NCI-H146 treated with DMSO at 0.1 percent for 48 hours (cell line): ENCODE measurements at regions not wholly inside any gene's neighbourhood (a gene's known extent, or its start where the extent isn't known, plus 50 kb on each side); places are given as distances from the start of the nearest gene placed in this dataset.
"Not testable (repeated sequence)": the region's sequence is repeated elsewhere in the genome, so short reads cannot be mapped to it uniquely, and the experiment has no call there.

ENCODE experiments used
- DNase-seq: peaks from one replicate; lab custom pipeline; 2025; ENCODE audit not compliant: unreplicated experiment; lab: John Stamatoyannopoulos, UW

- no peak for DNase-seq
Observed at GRCh38 chr16:8075271-8075670, 515.0 kb downstream of the TMEM114 start.

GRCh38 chr16:8070506-8070905, 519.8 kb downstream of the TMEM114 start:
- no peak for DNase-seq

DNA sequence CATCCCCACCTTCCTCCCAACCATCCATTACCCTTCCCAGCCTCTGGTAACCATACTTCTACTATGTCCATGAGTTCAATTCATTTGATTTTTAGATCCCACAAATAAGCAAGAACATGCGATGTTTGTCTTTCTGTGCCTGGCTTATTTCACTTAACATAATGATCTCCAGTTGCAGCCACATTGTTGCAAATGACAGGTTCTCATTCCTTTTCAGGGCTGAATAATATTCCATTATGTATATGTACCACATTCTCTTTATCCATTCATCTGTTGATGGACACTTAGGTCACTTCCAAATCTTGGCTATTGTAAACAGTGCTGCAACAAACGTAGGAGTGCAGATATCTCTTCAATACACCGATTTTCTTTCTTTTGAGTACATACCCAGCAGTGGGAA, 522.1 kb downstream of the TMEM114 start:
- not testable (repeated sequence) for DNase-seq

- DNase-seq: no peak
Observed at GRCh38 chr16:8063159-8063558, 527.2 kb downstream of the TMEM114 start.

- no peak for DNase-seq
Observed at GRCh38 chr16:8062677-8063076, 527.6 kb downstream of the TMEM114 start.

GRCh38 chr16:8055761-8056160, 534.5 kb downstream of the TMEM114 start:
- no peak for DNase-seq

DNA sequence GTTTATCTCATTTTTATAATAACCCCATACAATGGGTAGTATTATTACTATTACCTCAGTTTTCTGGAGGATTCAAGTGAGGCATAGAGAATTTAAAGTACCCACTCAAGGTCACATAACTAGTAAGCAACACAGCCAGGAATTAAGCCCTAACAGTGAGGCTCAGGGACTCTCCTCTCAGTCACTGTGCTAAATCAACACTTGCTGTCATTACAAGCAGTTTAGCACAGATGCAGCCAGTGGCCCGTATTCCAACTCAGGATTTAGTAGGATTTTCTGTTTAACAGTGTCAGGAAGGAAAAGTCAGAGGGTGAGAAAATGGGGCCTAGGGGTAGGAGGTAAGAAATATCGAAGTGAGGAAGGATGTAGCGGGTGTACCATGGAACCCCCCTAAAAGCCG, 536.9 kb downstream of the TMEM114 start:
- DNase-seq: no peak

DNA sequence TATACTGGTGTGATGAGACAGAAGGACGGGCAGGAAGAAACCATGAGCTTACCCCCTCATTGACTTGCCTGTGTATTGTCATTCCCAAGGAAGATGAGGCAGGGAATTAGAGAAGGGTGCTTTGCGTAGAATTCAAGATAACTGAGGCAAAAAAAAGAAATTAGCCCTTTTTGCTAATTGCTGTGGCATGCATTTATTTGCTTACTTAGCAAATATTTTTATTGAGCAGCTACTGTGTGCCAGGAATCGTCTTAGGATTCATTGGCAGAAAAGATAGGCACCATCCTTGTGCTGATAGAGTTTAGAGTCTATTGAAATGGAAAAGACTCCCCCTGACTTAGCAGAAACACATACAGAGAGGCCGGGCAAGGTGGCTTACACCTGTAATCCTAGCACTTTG, 541.9 kb downstream of the TMEM114 start:
- DNase-seq: no peak

DNA sequence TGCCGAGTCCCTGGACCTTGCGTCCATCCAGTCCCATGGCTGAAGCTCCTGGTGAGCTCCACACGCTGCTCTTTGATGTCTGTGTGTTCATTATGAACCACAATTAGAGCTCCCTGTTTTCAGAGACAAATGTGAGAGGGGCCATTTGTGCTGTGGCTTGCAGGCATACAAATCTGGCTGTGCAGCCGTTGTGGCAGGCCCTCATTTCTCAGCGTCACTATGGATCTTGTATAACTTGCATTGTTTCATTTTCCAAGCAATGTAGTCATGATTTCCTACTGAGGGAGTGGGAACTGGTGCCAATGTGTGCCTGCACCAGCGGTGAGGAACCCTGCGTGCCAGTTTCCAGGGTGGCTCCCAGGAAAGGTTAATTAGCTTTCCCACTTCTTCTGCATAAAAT, 542.6 kb downstream of the TMEM114 start:
- DNase-seq: no peak

GRCh38 chr16:8044796-8045195, 545.5 kb downstream of the TMEM114 start:
- no peak for DNase-seq

DNA sequence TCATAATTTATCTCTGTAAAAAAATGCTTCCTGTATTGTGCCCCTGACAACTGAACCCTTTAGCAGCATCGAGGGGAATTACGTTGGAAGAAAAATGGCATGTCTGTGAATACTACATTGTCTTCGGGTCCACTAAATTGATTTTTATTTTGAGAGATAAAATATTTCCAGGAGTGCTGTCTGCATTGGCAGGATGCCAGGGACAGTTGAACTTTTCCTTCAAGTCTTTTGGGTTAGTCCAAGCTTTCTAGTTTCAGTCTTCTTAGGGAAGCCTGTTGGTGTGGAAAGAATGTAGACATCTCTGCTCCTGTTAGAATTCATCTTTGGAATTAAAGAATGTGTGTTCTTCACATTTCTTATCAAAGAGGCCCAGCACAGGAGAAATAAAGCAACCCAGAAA, 557.9 kb downstream of the TMEM114 start:
- DNase-seq: no peak

DNA sequence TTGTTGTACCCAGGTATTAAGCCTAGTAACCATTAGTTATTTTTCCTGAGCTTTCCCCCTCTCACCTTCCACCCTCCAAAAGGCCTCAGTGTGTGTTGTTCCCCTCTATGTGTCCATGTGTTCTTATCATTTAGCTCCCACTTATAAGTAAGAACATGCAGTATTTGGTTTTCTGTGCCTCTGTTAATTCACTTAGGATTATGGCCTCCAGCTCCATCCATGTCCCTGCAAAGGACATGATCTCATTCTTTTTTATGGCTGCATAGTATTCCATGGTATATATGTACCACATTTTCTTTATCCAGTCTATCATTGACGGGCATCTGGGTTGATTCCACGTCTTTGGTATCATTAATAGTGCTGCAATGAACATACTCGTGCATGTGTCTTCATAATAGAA, 560.3 kb downstream of the TMEM114 start:
- not testable (repeated sequence) for DNase-seq

GRCh38 chr16:8026450-8026849, 563.9 kb downstream of the TMEM114 start:
- no peak for DNase-seq

DNA sequence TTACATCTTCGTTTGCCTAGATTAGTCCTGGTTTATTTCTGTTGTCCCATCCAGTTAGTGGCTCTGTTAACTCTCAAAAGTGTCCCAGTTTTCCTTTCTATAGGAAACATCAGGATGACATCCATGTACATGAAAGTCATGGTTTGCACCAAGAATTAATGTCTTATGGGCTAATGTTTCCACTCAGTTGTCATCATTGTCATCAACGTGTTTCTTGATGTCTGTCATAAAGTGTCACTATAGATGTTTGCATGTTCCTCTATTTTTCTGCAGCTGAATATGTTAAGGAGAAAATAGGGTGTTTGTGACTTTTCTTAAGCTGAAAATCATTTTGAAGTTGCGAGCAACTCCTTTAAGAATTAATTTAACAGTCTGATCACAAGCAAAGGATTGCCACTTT, 567.0 kb downstream of the TMEM114 start:
- DNase-seq: no peak

DNA sequence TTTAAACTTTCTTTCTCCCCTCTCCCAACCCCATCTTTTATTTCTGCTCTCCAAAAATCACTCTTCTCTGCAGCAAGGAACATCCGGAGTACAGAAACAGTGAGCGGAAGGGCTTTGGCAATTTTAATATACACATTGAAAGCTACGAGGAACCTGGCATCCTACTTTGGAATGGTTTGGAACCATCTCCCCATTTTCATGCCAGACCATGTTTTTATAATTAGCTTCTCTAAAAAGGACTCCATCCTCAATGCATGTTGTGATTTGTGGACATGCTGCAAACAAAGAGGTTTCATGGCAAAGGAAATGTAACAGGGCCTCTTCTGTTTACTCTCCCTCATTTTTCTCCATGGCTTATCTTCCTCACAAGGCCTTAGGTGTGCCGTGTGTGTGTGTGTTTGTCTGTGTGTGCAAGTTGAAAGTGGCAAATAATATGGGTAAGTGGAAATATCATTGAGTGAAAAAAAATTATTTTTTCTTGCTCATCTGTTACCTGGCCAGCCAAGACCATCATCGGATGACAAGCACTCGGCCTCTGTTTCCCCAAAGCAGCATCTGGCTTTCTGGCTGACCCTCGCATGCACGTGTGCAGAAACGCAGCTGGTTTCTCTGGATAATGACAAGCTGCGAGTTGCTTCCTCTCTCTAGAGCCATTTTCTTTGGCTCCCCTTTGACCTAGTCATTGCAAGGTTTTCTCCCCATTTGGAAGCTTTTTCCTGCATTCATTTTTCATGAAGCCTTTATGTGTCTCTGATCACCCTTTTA, 585.0 kb downstream of the TMEM114 start:
- DNase-seq: no peak

- no peak for DNase-seq
Observed at GRCh38 chr16:7998789-7999453, 591.4 kb downstream of the TMEM114 start.

DNA sequence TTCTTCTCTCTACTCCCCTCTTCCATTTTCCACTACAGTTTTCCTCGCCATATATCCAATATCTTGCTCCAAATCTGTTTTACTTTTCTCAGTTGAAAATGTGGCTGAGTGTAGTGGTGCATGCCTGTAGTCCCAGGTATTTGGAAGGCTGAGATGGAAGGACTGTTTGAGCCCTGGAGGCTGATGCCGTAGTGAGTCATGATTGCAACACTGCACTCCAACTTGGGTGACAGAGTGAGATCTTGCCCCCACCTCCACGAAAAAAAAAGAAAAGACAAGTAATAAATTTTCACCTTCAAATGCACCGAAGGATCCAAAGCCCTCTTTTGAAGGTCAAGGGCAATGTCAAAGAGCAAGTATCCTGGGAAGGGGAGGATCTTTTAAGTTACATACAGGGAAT, 592.3 kb downstream of the TMEM114 start:
- no peak for DNase-seq

GRCh38 chr16:7992616-7993015, 597.7 kb downstream of the TMEM114 start:
- DNase-seq: no peak

DNA sequence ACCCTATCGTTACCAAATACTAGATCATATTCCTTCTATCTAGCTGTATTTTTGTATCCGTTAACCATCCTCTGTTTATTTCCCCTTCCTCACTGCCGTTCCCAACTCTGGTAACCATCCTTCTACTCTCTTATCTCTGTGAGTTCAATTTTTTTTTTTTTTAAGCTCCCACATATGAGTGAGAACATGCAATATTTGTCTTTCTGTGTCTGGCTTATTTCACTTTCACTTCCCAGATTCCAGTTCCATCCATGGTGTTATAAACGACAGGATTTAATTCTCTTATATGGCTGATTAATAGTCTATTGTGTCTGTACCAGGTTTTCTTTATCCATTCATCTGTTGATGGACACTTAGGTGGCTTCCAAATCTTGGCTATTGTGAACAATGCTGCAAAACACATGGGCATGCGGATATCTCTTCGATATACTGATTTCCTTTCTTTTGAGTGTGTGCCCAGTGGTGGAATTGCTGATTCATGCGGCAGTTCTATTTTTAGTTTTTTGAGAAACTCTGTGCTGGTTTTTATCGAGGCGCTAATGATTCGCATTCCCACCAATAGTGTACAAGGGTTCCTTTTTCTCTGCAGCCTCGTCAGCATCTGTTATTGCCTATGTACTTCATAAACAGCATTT, 599.6 kb downstream of the TMEM114 start:
- DNase-seq: no peak

- DNase-seq: no peak
Observed at GRCh38 chr16:7983676-7984075, 606.6 kb downstream of the TMEM114 start.

DNA sequence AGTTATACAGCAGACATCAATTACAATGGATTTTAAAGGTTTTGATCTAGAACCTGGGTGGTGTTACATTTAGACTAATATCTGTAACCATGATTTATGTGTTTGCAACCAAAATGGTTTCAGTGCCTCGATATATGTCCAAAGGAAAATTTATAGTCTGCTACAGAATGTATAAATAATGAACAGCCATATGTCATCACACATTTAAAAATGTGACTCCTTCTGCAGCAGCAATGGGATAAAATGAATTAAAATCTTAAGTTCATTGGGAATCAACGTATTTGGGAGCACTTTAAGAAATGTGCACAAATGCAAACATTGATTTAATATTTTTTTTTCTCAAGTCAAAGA, 610.2 kb downstream of the TMEM114 start:
- DNase-seq: no peak

DNA sequence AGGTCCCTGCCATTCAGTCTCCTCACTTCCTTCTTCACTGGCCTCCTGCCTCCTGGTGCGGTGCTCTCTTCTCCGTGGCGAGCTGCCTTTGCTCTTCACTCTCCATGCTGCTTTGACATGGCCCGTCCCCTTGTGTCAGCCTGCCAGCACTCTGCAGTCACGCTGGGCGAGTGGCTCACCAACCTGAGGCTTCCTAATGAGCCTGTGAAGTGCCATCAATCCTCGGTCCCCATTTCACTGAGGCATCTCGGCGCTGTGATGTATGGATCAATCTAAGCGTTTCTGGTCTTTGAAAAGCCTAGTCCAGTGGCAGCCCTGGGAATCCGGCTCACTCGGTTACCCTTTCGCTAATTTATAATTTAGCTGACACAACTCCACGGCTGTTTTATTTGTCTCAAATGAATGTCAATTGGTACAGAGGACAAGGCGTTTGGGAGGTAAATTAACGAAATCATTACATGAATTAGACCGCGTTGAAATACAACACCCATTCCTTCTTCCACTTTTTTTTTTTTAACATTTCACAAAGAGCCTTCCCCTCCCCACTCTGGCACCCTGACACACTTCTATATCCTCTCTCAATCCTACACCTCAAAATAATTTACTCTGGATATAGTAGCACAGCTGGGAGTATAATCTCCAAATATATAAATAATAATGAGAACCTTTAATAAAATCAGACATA, 610.7 kb downstream of the TMEM114 start:
- DNase-seq: no peak
